Gastrocnemius medialis (tissue), 4 donors: ENCODE measurements at regions not wholly inside any gene's neighbourhood (a gene's known extent, or its start where the extent isn't known, plus 50 kb on each side); places are given as distances from the start of the nearest gene placed in this dataset.

Experiments
- CTCF ChIP-seq, 5 experiments: fragments of 450-650 bp in 3 of 5; fragments of 200-600 bp in 2 of 5; sonication (generic) in 2 of 5; IDR thresholded peaks in 4 of 5; conservative IDR thresholded peaks in 1 of 5; 1 replicate in 4 of 5; 2 replicates in 1 of 5; pipeline ENCODE4 v1.5.1; 2016 to 2019; ENCODE audit warnings: antibody characterized with exemption in 5 of 5, mild to moderate bottlenecking in 3 of 5, moderate library complexity in 3 of 5
- POLR2A ChIP-seq, 2 donors: fragments of 450-650 bp; IDR thresholded peaks; one replicate each; pipeline ENCODE4 v1.6.1; 2017; ENCODE audit warnings: antibody characterized with exemption in 2 of 2, mild to moderate bottlenecking in 2 of 2, moderate library complexity in 2 of 2

GRCh38 chr18:22673182-22673862, 255.6 kb upstream of the CTAGE1 start:
- no peak for TF ChIP-seq CTCF (IDR thresholded peaks at IDR 0.05 in 4 of 5, conservative IDR thresholded peaks at IDR 0.05 in 1 of 5)
- TF ChIP-seq POLR2A (IDR thresholded peaks at IDR 0.05), result no peak
